ENCODE measurements at regions not wholly inside any gene's neighbourhood (a gene's known extent, or its start where the extent isn't known, plus 50 kb on each side); places are given as distances from the start of the nearest gene placed in this dataset.

DNA sequence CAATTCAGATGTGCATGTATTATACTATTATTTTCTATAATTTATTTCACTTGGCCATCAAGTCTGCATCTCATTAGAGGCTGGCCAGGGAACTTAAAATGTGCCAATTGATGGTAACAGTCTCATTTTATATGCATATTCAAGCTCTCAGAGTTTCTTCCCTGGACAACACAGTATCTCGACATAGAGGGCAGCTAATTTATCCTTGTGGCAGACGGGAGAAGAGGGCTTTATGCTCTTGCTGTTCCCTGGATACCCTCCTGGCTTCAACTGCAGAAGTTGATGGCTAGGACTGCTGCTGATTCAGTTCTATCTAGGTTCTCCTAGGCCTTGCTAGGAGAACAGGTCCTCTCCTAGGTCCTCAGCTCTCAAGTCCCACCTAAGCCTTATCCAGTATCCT is 99.1 kb upstream of the NPHP3 start:
- no peak for DNase-seq

GRCh38 chr3:132818251-132818650 is 96.0 kb upstream of the NPHP3 start:
- no peak for DNase-seq

DNA sequence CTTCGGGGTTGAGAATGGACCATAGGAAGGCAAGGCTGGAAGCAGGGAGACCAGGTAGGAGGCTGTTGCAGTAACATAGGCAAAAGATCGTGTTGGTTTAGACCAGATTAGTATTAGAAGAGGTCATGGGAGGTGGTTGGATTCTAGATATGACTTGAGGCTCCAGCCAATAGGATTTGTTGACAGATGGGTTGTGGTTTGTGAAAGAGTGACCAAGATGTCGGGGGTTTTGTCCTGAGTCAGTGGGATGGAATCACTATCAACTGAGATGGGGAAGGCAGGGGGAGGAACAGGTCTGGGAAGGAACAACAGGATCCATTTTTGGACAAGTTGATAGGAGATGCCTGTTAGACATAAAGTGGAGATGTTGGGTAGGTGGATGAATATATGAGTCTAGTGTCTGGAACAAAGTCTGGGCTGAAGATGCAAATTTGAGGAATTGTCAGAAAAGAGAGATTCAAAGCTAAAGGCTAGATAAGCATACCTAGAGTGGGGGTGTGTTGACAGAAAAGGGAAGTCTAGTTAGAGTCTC is 95.5 kb upstream of the NPHP3 start:
- no peak for DNase-seq

- no peak for DNase-seq
Measured at GRCh38 chr3:132805071-132805470, 82.9 kb upstream of the NPHP3 start.

DNA sequence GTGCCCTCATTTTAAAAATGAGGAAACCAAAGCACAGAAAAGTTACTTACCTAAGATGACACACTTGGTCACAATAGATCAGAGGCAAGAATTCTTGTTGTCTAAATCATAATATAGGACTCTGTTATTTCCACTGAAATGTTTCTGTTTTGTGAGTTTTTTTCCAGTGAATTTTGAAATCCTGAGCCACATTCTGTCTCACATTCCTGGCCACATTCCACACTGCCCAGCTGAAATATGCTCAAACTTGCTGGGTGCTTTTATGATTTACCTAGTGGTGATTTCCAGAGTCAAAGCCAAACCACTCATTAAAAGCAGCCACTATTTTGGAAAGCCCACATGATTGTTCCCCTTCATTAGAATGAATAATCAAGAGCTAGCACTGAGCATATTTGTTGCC is 82.3 kb upstream of the NPHP3 start:
- no peak for DNase-seq

GRCh38 chr3:132803889-132804288 is 81.7 kb upstream of the NPHP3 start:
- DNase-seq: no peak

- DNase-seq: no peak
Measured at GRCh38 chr3:132800958-132801357, 78.7 kb upstream of the NPHP3 start.

DNA sequence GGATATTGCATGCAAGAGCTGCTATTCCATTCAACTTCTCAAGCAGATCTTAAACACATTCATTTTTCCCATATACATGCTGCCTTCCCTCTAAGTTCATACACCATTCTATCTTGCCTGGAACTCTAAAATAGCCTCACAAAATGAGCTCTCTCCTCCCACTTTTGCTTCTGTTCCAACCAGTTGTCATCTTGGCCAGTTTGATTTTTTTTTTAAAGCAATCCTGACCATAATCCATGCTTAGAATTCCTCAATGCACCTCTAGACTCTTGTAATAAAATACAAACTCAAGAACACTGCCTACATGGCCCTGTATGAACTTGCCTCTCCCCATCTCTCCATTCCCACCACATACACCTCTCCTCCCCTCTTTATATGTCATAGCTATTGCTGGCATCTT is 68.6 kb upstream of the NPHP3 start:
- no peak for DNase-seq

- DNase-seq: no peak
Measured at GRCh38 chr3:132789959-132790358, 67.8 kb upstream of the NPHP3 start.

- DNase-seq: peak in 1 of 2 experiments; percentile 19
Measured at GRCh38 chr3:132788301-132788671, 66.1 kb upstream of the NPHP3 start.

DNA sequence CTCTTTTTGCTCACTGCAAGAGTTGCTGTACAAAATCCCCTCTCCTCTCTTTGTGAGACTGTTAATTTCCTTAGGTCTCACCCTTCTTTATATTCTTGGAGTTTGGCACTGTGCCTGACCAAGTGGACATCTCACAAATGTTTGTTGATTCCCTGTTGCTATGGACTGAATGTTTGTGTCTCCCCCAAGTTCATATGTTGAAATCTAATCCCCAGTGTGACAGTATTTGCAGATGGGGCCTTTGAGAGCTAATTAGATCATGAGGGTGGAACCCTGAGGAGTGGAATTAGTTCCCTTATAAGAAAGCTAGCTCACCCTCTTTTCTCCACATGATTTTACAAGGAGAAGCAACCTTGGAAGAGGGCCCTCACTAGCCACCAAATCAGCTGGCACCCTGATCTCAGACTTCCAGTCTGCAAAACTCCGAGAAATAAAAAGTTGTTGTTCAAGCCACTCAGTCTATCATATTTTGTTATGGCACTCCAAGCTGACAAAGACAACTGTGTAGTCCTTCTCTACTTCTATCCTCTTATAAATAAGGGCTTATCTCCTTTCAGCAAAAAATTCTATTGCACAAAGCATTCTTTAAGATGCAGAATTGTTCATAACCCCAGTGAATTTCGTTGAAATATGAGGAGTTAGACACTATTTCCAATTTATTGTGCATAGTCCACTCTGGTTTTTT is 65.5 kb upstream of the NPHP3 start:
- peak in 1 of 2 experiments; percentile 13 for DNase-seq

DNA sequence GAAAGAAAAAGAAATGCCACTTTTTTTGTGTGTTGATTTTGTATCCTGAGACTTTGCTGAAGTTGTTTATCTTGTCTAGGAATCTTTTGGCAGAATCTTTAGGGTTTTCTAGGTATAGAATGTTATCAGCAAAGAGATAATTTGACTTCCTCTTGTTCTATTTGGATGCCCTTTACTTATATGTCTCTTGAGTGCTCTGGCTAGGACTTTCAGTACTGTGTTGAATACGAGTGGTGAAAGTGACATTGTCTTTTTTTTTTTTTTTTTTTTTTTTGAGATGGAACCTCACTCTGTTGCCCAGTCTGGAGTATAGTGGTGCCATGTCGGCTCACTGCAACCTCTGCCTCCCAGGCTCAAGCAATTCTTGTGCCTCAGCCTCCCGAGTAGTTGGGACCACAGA is 64.7 kb upstream of the NPHP3 start:
- no peak for DNase-seq

GRCh38 chr3:132785292-132785691 is 63.1 kb upstream of the NPHP3 start:
- no peak for DNase-seq

- DNase-seq: no peak
Measured at GRCh38 chr3:132784502-132785025, 62.4 kb upstream of the NPHP3 start.

DNA sequence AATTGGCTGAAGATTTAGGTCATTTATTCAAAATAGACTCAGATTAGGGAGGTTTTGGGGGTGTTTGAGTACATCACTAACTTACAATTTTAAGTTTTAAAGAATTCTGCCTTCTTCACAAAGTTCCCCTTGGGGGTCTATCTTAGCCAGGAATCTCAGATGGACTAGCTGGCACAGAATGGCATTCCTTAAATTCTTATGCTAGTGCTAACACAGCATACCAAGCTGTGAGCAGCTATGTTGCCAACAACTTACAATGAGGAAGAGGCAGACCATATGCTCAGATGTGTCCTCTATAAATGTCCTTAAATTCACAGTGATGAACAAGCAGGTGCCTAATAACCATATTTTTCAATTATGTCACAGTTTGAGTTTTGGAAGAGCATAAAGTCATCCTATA is 60.9 kb upstream of the NPHP3 start:
- DNase-seq: no peak

DNA sequence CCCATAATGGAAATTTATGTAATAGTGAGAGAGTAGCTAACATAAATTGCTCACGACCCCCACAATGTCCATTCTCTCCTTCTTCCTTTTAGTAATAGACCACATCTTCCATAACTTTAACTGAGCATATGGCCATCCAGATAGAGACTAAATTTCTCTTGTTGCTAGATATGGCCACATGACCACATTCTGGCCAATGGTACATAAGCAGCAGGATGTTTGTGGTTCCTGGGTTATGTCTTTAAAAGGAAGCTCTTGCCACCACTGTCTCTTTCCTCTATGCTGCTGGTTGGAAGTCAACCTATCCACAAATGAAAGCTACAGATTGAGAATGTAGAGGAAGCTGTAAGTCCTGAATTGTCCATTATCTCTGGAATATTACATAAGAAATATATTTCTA is 59.7 kb upstream of the NPHP3 start:
- DNase-seq: no peak

DNA sequence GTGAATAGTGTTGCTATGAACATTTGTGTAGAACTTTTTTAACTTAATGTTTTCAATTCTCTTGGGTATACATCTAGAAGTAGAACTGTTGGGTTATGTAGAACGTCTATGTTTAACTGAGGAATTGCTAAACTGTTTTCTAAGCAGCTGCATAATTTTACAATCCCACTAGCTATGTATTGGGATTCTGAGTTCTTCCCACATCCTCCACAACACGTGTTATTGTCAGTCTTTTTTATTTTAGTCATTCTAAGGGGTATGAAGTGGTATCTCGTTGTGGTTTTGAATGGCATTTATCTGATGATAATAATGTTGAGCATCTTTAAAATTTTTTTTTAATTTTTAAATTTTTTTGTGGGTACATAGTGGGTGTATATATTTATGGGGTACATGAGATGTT is 55.0 kb upstream of the NPHP3 start:
- no peak for DNase-seq

- DNase-seq: no peak
Measured at GRCh38 chr3:132773071-132773619, 50.9 kb upstream of the NPHP3 start.

- DNase-seq: no peak
Measured at GRCh38 chr3:132772252-132772651, 50.0 kb upstream of the NPHP3 start.
